Kidney (tissue), 13 donors: ENCODE measurements at regions not wholly inside any gene's neighbourhood (a gene's known extent, or its start where the extent isn't known, plus 50 kb on each side); places are given as distances from the start of the nearest gene placed in this dataset.

Experiments
- DNase-seq, 5 donors: peaks; one replicate each; pipeline ENCODE4 v3.0.0-alpha.2; 2013 to 2020
- FAIRE-seq: peaks from 2 replicates; lab custom pipeline; 2012; peaks lifted over from hg19 to GRCh38; lab: Jason Lieb, UNC
- H3K27ac ChIP-seq, 2 donors: one replicate each; pipeline ENCODE4 v1.7.0; 2013; ENCODE audit warnings: low read depth in 2 of 2, low read length in 2 of 2, inconsistent platforms in 1 of 2
- H3K27me3 ChIP-seq: one replicate; pipeline ENCODE4 v1.7.1; 2013; ENCODE audit warnings: low read length, inconsistent platforms; ENCODE audit not compliant: control insufficient read depth, insufficient read depth
- H3K36me3 ChIP-seq, 3 donors: one replicate each; pipeline versions ENCODE4 v1.7.0 to v1.7.1; 2013; ENCODE audit warnings: low read length in 3 of 3, control low read depth in 1 of 3, inconsistent platforms in 1 of 3; ENCODE audit not compliant: insufficient read depth in 3 of 3, control insufficient read depth in 2 of 3
- H3K4me1 ChIP-seq, 3 donors: one replicate each; pipeline versions ENCODE4 v1.7.0 to v1.7.1; 2013; ENCODE audit warnings: low read length in 3 of 3, inconsistent platforms in 1 of 3, low read depth in 1 of 3; ENCODE audit not compliant: control insufficient read depth in 2 of 3, insufficient read depth in 2 of 3
- H3K4me3 ChIP-seq, 3 donors: one replicate each; pipeline versions ENCODE4 v1.7.0 to v1.8.1; 2013; ENCODE audit warnings: low read length in 3 of 3, control low read depth in 1 of 3, inconsistent platforms in 1 of 3
- H3K9ac ChIP-seq, 3 donors: one replicate each; pipeline versions ENCODE4 v1.7.0 to v1.7.1; 2013; ENCODE audit warnings: low read length in 3 of 3, control low read depth in 1 of 3, inconsistent platforms in 1 of 3
- H3K9me3 ChIP-seq, 3 donors: one replicate each; pipeline versions ENCODE4 v1.7.0 to v1.7.1; 2013; ENCODE audit warnings: low read length in 3 of 3, control low read depth in 1 of 3, inconsistent platforms in 1 of 3; ENCODE audit not compliant: control insufficient read depth in 2 of 3, insufficient read depth in 1 of 3
- intact Hi-C: fragments of 100-400 bp; cut with DNase I; formaldehyde crosslinking; loops from one replicate; pipeline ENCODE4 v1.11.1; 2022
- TF ChIP-seq, protein P1 (sequence below): IDR thresholded peaks from 3 replicates; pipeline ENCODE4 v1.5.1; 2012; ENCODE audit warnings: mild to moderate bottlenecking, moderate library complexity, borderline replicate concordance; ENCODE audit not compliant: insufficient read depth; ENCODE audit errors: extremely low read depth
- donor health status: control.
- donor health status: control.
- donor health status: control.
- donor health status: control.
- donor health status: control.
- donor health status: DM: yes; HTN: yes; CAD: no.
- donor health status: Normal renal cell carcinoma (clear cell type).

DNA sequence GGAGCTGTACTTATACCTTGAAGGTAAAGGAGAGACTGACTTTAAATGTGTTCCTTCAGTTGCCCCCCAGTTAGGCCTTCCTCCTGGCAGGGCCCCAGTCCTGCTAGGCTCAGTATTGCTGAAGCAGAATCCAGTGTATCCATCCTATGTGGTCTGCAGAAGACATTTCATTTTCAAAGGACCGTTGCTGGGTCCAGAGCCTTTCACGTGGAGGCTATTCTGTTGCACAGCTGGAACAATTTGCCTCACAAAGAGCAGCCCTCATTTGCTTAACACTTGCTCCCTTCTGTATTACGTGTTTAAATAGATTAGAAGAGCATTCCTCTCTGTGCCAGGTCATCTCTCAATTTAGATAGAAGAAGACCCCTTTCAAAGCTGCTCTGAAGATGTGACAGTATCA lies 78.9 kb upstream of the CFAP20DC start:
- FAIRE-seq (no peak), DNase-seq (no peak)
- TF ChIP-seq, protein P1, sequence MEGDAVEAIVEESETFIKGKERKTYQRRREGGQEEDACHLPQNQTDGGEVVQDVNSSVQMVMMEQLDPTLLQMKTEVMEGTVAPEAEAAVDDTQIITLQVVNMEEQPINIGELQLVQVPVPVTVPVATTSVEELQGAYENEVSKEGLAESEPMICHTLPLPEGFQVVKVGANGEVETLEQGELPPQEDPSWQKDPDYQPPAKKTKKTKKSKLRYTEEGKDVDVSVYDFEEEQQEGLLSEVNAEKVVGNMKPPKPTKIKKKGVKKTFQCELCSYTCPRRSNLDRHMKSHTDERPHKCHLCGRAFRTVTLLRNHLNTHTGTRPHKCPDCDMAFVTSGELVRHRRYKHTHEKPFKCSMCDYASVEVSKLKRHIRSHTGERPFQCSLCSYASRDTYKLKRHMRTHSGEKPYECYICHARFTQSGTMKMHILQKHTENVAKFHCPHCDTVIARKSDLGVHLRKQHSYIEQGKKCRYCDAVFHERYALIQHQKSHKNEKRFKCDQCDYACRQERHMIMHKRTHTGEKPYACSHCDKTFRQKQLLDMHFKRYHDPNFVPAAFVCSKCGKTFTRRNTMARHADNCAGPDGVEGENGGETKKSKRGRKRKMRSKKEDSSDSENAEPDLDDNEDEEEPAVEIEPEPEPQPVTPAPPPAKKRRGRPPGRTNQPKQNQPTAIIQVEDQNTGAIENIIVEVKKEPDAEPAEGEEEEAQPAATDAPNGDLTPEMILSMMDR: no peak
- no peaks in the 10 kb centered on the region for H3K36me3 ChIP-seq
- H3K4me1 ChIP-seq: no peaks in the 10 kb centered on the region
- H3K4me3 ChIP-seq: no peak overlapping the region
- H3K27me3 ChIP-seq: no peaks in the 10 kb centered on the region
- H3K27ac ChIP-seq: no peak overlapping the region
- intact Hi-C loops: no loop called here
- H3K9ac ChIP-seq: no peak overlapping the region
- H3K9me3 ChIP-seq: no peaks in the 10 kb centered on the region

DNA sequence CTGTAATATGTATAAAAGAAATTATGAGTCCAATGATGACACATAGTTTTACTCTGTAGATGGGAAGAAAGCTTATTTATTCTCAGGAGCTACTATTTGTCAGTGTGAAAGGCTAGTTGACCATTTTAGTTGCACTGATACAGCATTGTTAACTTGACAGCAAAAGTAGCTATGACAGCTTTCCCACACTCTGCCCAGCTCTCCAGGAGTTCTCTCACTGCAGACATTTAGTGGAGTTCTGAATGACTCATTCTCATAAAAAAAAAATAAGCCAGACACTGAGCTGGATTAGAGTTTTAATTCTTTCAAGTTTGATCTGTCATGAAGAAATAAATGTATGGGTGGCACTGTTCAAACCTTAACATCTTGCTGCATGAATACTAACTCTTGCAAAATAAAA lies 77.2 kb upstream of the CFAP20DC start:
- DNase-seq (no peak), FAIRE-seq (no peak)
- intact Hi-C loops: no loop called here
- H3K4me3 ChIP-seq: no peak overlapping the region
- no peaks in the 10 kb centered on the region for H3K4me1 ChIP-seq
- no peak overlapping the region for H3K27ac ChIP-seq
- no peaks in the 10 kb centered on the region for H3K36me3 ChIP-seq
- no peak overlapping the region for H3K9ac ChIP-seq
- TF ChIP-seq, protein P1: no peak
- no peaks in the 10 kb centered on the region for H3K27me3 ChIP-seq
- peaks cover 0 to 3% (median 0%) of the 10 kb centered on the region in 3 donors for H3K9me3 ChIP-seq

DNA sequence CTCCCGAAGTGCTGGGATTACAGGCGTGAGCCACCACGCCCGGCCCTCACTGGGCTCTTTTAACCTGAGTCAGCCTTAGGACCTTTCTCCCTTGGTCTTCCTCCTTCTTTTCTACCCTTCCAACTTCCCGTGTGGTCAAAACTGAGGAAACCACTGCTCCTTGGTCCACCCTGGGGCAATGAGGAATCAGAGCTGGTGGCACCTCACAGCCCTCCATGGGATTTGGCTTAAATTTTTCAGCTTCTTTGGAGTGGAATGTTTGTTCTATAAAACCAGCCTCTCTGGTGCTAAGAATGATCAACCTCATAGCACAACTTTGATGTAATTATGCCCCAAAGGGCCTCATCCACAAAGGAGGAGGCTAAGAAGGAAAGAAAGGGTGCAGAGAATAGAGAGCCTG lies 76.6 kb upstream of the CFAP20DC start:
- FAIRE-seq: no peak

More for the DNA sequence above, 76.6 kb upstream of the CFAP20DC start:
- no peaks in the 10 kb centered on the region for H3K36me3 ChIP-seq
- no peak overlapping the region for H3K4me3 ChIP-seq
- TF ChIP-seq, protein P1: no peak
- intact Hi-C loops: no loop called here
- H3K27ac ChIP-seq: no peak overlapping the region
- no peak for DNase-seq
- H3K9me3 ChIP-seq: peaks cover 0 to 3% (median 0%) of the 10 kb centered on the region in 3 donors
- H3K4me1 ChIP-seq: no peaks in the 10 kb centered on the region
- no peak overlapping the region for H3K9ac ChIP-seq
- no peaks in the 10 kb centered on the region for H3K27me3 ChIP-seq
